Adrenal gland (tissue), 9 donors: ENCODE measurements at regions not wholly inside any gene's neighbourhood (a gene's known extent, or its start where the extent isn't known, plus 50 kb on each side); places are given as distances from the start of the nearest gene placed in this dataset.

ENCODE experiments used
- DNase-seq, 7 donors: peaks; one replicate each; pipeline ENCODE4 v3.0.0-alpha.2; 2019 to 2020
- H3K27ac ChIP-seq, 5 donors: fragments of 200-600 bp; sonication (generic) in 4 of 5; 1 replicate in 3 of 5; 2 replicates in 2 of 5; pipeline versions ENCODE4 v1.5.1 to v1.8.0; 2016 to 2020; ENCODE audit warnings: mild to moderate bottlenecking in 1 of 5
- H3K27me3 ChIP-seq: fragments of 200-600 bp; 2 replicates; pipeline ENCODE4 v1.8.0; 2021
- H3K36me3 ChIP-seq, 2 donors: fragments of 200-600 bp; replicated peaks in 1 of 2; 1 replicate in 1 of 2; 2 replicates in 1 of 2; pipeline versions ENCODE4 v1.5.1 to v1.8.0; 2018 to 2022
- H3K4me1 ChIP-seq, 2 donors: fragments of 200-600 bp; replicated peaks in 1 of 2; 1 replicate in 1 of 2; 2 replicates in 1 of 2; pipeline versions ENCODE4 v1.5.1 to v1.8.0; 2018 to 2021
- H3K4me3 ChIP-seq, 4 donors: fragments of 200-600 bp; sonication (generic) in 3 of 4; one replicate each; pipeline ENCODE4 v1.5.1; 2016 to 2018
- H3K9me3 ChIP-seq, 3 donors: fragments of 200-600 bp; sonication (generic) in 1 of 3; replicated peaks in 1 of 3; 1 replicate in 2 of 3; 2 replicates in 1 of 3; pipeline versions ENCODE4 v1.5.1 to v1.8.0; 2016 to 2021
- POLR2A ChIP-seq, 2 donors: fragments of 450-650 bp; IDR thresholded peaks; one replicate each; pipeline ENCODE4 v1.6.1; 2017; ENCODE audit warnings: antibody characterized with exemption in 2 of 2, mild to moderate bottlenecking in 2 of 2, moderate library complexity in 1 of 2
- WGBS, 4 donors: extraction: QIAGEN DNeasy Blood & Tissue Kit in 2 of 4; methylation state at CpG; one replicate each; pipeline versions ENCODE4 v1.1.5 to v1.1.7; 2013 to 2017; 5-methylcytosine and 5-hydroxymethylcytosine counted together
- intact Hi-C, 2 donors: fragments of 100-400 bp; cut with DNase I; formaldehyde crosslinking; loops; one replicate each; pipeline versions ENCODE4 v1.14.1 to v1.15.0; 2022 to 2023
- TF ChIP-seq, protein P1 (sequence below), 6 experiments: fragments of 450-650 bp in 4 of 6; fragments of 200-600 bp in 2 of 6; sonication (generic) in 1 of 6; IDR thresholded peaks; 1 replicate in 5 of 6; 2 replicates in 1 of 6; pipeline versions ENCODE4 v1.5.1 to v1.8.0; 2016 to 2021; ENCODE audit warnings: antibody characterized with exemption in 6 of 6, mild to moderate bottlenecking in 2 of 6, moderate library complexity in 1 of 6
- donor health status: healthy with polysubstance abuse.
- donor health status: Bipolar disorder and iron deficiency.
- donor health status: DM: yes; HTN: yes; CAD: no.
- donor health status: DM: no; HTN: no; CAD: no.
- donor health status: DM: no; HTN: no; CAD: no.

DNA sequence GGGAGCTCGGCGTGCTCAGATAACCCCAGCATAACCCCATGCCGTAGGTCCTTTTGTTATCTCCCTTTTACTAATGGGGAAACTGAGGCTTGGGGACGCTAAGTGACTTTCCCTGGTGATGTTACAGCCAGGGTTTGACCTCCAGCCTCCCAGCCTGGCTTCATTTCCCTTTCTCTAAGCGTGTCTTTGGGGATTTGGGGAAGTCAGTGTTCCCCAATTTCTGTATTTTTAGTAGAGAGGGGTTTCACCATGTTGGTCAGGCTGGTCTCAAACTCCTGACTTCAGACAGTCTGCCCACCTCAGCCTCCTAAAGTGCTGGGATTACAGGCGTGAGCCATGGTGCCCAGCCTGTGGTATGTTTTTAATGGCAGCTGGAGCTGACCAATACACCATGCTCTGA is 85.4 kb downstream of the PHETA1 start:
- H3K36me3 ChIP-seq: no peaks in the 10 kb centered on the region
- H3K9me3 ChIP-seq: no peaks in the 10 kb centered on the region
- 67 to 88% (median 78%) methylated on average over 6 of the region's 6 CpGs for WGBS, 4 donors
- peaks cover 15% of the 10 kb centered on the region for H3K27me3 ChIP-seq
- H3K4me3 ChIP-seq: no peak overlapping the region
- H3K4me1 ChIP-seq: no peaks in the 10 kb centered on the region
- no peak for DNase-seq
- H3K27ac ChIP-seq: no peak overlapping the region
- intact Hi-C loops: no loop called here
- TF ChIP-seq, protein P1, sequence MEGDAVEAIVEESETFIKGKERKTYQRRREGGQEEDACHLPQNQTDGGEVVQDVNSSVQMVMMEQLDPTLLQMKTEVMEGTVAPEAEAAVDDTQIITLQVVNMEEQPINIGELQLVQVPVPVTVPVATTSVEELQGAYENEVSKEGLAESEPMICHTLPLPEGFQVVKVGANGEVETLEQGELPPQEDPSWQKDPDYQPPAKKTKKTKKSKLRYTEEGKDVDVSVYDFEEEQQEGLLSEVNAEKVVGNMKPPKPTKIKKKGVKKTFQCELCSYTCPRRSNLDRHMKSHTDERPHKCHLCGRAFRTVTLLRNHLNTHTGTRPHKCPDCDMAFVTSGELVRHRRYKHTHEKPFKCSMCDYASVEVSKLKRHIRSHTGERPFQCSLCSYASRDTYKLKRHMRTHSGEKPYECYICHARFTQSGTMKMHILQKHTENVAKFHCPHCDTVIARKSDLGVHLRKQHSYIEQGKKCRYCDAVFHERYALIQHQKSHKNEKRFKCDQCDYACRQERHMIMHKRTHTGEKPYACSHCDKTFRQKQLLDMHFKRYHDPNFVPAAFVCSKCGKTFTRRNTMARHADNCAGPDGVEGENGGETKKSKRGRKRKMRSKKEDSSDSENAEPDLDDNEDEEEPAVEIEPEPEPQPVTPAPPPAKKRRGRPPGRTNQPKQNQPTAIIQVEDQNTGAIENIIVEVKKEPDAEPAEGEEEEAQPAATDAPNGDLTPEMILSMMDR (IDR thresholded peaks at IDR 0.05): no peak
- TF ChIP-seq POLR2A (IDR thresholded peaks at IDR 0.05): no peak

GRCh38 chr12:111277570-111277969 is 91.3 kb downstream of the PHETA1 start:
- Histone ChIP-seq H3K36me3 (no peaks in the 10 kb centered on the region), H3K4me1 (no peaks in the 10 kb centered on the region), H3K4me3 (no peak overlapping the region), H3K27me3 (peaks cover 36% of the 10 kb centered on the region), H3K9me3 (no peaks in the 10 kb centered on the region), H3K27ac (no peak overlapping the region)
- TF ChIP-seq POLR2A (IDR thresholded peaks at IDR 0.05): no peak
- TF ChIP-seq, protein P1 (IDR thresholded peaks at IDR 0.05): no peak
- 51 to 64% (median 57%) methylated on average over 9 of the region's 9 CpGs for WGBS, 4 donors
- DNase-seq: no peak
- intact Hi-C loops: no loop called here

DNA sequence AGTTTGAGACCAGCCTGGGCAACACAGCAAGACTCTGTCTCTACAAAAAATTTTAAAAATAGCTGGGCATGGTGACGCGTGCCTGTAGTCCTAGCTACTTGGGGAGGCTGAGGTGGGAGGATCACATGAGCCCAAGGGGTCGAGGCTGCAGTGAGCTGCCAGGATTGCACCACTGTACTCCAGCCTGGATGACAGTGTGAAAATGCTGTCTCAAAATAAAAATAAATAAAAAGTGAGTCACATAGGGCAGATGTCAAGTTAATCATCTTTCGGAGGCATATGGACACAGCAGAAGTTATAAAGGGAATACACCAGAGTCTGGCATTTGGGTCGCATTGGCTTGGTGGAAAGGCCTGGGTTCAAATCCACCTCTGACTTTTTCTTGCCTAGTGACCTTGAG is 92.7 kb downstream of the PHETA1 start:
- H3K27ac ChIP-seq: no peak overlapping the region
- DNase-seq: no peak
- intact Hi-C loops: no loop called here
- no peaks in the 10 kb centered on the region for H3K36me3 ChIP-seq
- no peak for TF ChIP-seq POLR2A (IDR thresholded peaks at IDR 0.05)
- TF ChIP-seq, protein P1 (IDR thresholded peaks at IDR 0.05): no peak
- H3K27me3 ChIP-seq: peaks cover 36% of the 10 kb centered on the region
- WGBS, 4 donors: 54 to 73% (median 70%) methylated on average over 5 of the region's 5 CpGs
- no peak overlapping the region for H3K4me3 ChIP-seq
- H3K4me1 ChIP-seq: no peaks in the 10 kb centered on the region
- no peaks in the 10 kb centered on the region for H3K9me3 ChIP-seq

DNA sequence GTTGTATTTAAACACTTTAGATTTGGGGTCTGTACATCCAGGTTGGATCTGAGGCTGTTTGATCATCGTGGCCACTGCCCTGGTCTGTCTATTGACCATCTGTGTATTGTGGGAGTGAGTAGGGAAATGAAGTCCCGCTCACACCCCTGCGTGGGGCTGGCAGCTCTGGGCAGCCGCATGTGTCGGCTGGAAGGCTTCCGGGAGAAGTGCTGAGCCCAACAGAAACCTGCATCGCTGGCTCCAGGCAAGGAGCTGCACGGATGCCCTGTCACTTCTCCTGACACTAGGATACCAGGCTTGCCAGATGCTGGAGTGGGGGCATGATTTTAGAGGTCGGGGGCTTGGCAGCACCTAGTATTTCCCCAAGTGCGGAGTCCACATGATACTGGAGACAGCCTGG is 93.6 kb downstream of the PHETA1 start:
- DNase-seq: no peak
- Histone ChIP-seq H3K27me3 (peaks cover 44% of the 10 kb centered on the region), H3K4me3 (no peak overlapping the region), H3K4me1 (no peaks in the 10 kb centered on the region), H3K36me3 (no peaks in the 10 kb centered on the region), H3K9me3 (no peaks in the 10 kb centered on the region), H3K27ac (no peak overlapping the region)
- WGBS, 4 donors: 56 to 70% (median 66%) methylated on average over 4 to 10 of the region's 10 CpGs
- intact Hi-C loops: no loop called here
- TF ChIP-seq POLR2A (IDR thresholded peaks at IDR 0.05): no peak
- TF ChIP-seq, protein P1 (IDR thresholded peaks at IDR 0.05): no peak
